A673 (cell line): ENCODE measurements at regions not wholly inside any gene's neighbourhood (a gene's known extent, or its start where the extent isn't known, plus 50 kb on each side); places are given as distances from the start of the nearest gene placed in this dataset.

Experiments used
- BruUV-seq: library from RNA; stranded (reverse); fragments of 400-500 nt; replicated peaks from 2 replicates; lab custom pipeline; 2021; lab: Mats Ljungman, UMichigan
- CTCF ChIA-PET: fragments of 300-600 bp; sonication (Branson Sonifier 250); formaldehyde crosslinking; loops from one replicate; lab custom pipeline; 2022; ENCODE audit warnings: antibody characterized with exemption; lab: Charles Lee
- POLR2A ChIA-PET: fragments of 300-600 bp; sonication (Branson Sonifier 250); formaldehyde crosslinking; loops from one replicate; lab custom pipeline; 2022; ENCODE audit warnings: antibody characterized with exemption; ENCODE audit not compliant: low non-redundant PET; lab: Charles Lee
- DNase-seq: peaks from one replicate; pipeline ENCODE4 v3.0.0-alpha.2; 2015; ENCODE audit warnings: low spot score
- H3K27ac ChIP-seq: fragments of 200-600 bp; sonication (generic); 2 replicates; pipeline ENCODE4 v1.5.1; 2016; ENCODE audit warnings: mixed run types, low read depth, mild to moderate bottlenecking, mixed read lengths, antibody characterized with exemption, low read length; ENCODE audit not compliant: poor library complexity, severe bottlenecking
- H3K27me3 ChIP-seq: fragments of 200-600 bp; sonication (generic); replicated peaks from 2 replicates; pipeline ENCODE4 v1.6.1; 2017; ENCODE audit warnings: mixed run types, low read depth, mild to moderate bottlenecking, mixed read lengths, antibody characterized with exemption, low read length; ENCODE audit not compliant: insufficient read depth, poor library complexity
- H3K36me3 ChIP-seq: fragments of 200-600 bp; sonication (generic); 2 replicates; pipeline ENCODE4 v1.6.1; 2016; ENCODE audit warnings: mixed run types, mild to moderate bottlenecking, mixed read lengths, antibody characterized with exemption, low read length; ENCODE audit not compliant: insufficient read depth, poor library complexity, severe bottlenecking
- H3K4me1 ChIP-seq: fragments of 200-600 bp; sonication (generic); 2 replicates; pipeline ENCODE4 v1.6.1; 2017; ENCODE audit warnings: mixed run types, mild to moderate bottlenecking, mixed read lengths, antibody characterized with exemption, low read length; ENCODE audit not compliant: insufficient read depth, poor library complexity, severe bottlenecking
- H3K4me3 ChIP-seq: fragments of 200-600 bp; sonication (generic); 2 replicates; pipeline ENCODE4 v1.5.1; 2016; ENCODE audit warnings: low read depth, mixed run types, mild to moderate bottlenecking, mixed read lengths, low read length; ENCODE audit not compliant: poor library complexity, severe bottlenecking
- H3K9me3 ChIP-seq: fragments of 200-600 bp; sonication (generic); 2 replicates; pipeline ENCODE4 v1.6.1; 2016; ENCODE audit warnings: mixed run types, low read depth, mild to moderate bottlenecking, mixed read lengths, antibody characterized with exemption, low read length; ENCODE audit not compliant: poor library complexity, severe bottlenecking
- CTCF ChIP-seq: fragments of 300-800, 200-600 bp; sonication (generic); conservative IDR thresholded peaks from 2 replicates; pipeline ENCODE4 v1.5.1; 2017; ENCODE audit warnings: low read depth, mild to moderate bottlenecking, antibody characterized with exemption, low read length, moderate library complexity, mixed read lengths
- EZH2 ChIP-seq: fragments of 200-600 bp; sonication (generic); IDR thresholded peaks from 2 replicates; pipeline ENCODE4 v1.6.1; 2017; ENCODE audit warnings: borderline replicate concordance, low read depth, mild to moderate bottlenecking, mixed read lengths, antibody characterized with exemption, low read length; ENCODE audit not compliant: poor library complexity, severe bottlenecking
- intact Hi-C: fragments of 100-400 bp; cut with micrococcal nuclease; formaldehyde crosslinking; loops from one replicate; pipeline ENCODE4 v1.10.0; 2022; ENCODE audit not compliant: unreplicated experiment

- no peak overlapping the region for H3K4me3 ChIP-seq
- intact Hi-C loops = no loop called here
- H3K27ac ChIP-seq = no peak overlapping the region
- H3K36me3 ChIP-seq = no peaks in the 10 kb centered on the region
- TF ChIP-seq EZH2 (no peak), CTCF (no peak)
- no TSS peak for BruUV-seq
- POLR2A ChIA-PET = no interaction called here
- CTCF ChIA-PET = no interaction called here
- no peaks in the 10 kb centered on the region for H3K4me1 ChIP-seq
- H3K27me3 ChIP-seq = no peaks in the 10 kb centered on the region
- DNase-seq = no peak
- no peaks in the 10 kb centered on the region for H3K9me3 ChIP-seq
Measured at GRCh38 chr1:94302497-94302896, 65.1 kb upstream of the ARHGAP29 start.

DNA sequence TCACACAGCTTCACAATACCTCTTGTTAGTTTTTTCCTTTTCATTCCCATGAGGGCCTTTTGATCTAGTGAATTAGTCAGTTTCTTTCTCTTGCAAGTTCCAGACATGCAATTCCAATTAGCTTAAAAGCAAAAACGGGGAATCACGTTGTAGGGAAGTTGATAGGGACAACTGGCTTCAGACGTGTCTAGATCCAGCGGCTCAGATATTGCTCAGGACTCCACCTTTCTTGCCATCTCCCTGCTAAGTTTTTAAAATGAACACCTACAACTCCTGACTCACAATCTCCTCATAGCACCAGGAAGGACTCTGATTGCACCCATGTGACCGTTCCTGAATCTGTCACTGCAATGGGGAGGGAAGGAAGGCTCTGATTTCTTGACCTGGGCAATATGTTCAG lies 63.8 kb upstream of the ARHGAP29 start:
- no peaks in the 10 kb centered on the region for H3K36me3 ChIP-seq
- POLR2A ChIA-PET = no interaction called here
- H3K4me3 ChIP-seq = no peak overlapping the region
- H3K27ac ChIP-seq = no peak overlapping the region
- no peak for DNase-seq
- no peaks in the 10 kb centered on the region for H3K27me3 ChIP-seq
- H3K4me1 ChIP-seq = no peaks in the 10 kb centered on the region
- no TSS peak for BruUV-seq
- TF ChIP-seq EZH2 = no peak
- H3K9me3 ChIP-seq = no peaks in the 10 kb centered on the region
- intact Hi-C loops = no loop called here
- CTCF ChIA-PET = no interaction called here

GRCh38 chr1:94300731-94301130 lies 63.3 kb upstream of the ARHGAP29 start:
- no peaks in the 10 kb centered on the region for H3K9me3 ChIP-seq
- CTCF ChIA-PET = no interaction called here
- H3K36me3 ChIP-seq = no peaks in the 10 kb centered on the region
- H3K4me1 ChIP-seq = no peaks in the 10 kb centered on the region
- TF ChIP-seq CTCF (no peak), EZH2 (no peak)
- no TSS peak for BruUV-seq
- no peak overlapping the region for H3K27ac ChIP-seq
- POLR2A ChIA-PET = no interaction called here
- intact Hi-C loops = no loop called here
- DNase-seq = no peak
- H3K4me3 ChIP-seq = no peak overlapping the region
- H3K27me3 ChIP-seq = no peaks in the 10 kb centered on the region
